GM21447 (cell line): ENCODE measurements at regions not wholly inside any gene's neighbourhood (a gene's known extent, or its start where the extent isn't known, plus 50 kb on each side); places are given as distances from the start of the nearest gene placed in this dataset.
A peak's percentile ranks its signal among the peaks of the same experiment; 100 is the strongest.

Experiments
- ATAC-seq: cut with Tn5 transposase; IDR thresholded peaks from one replicate; pipeline ENCODE4 v1.9.1; 2021; ENCODE audit not compliant: unreplicated experiment

GRCh38 chr2:157125685-157126084, 131.8 kb upstream of the GALNT5 start:
- ATAC-seq, result no peak

- ATAC-seq, result no peak
These were observed 130.1 kb upstream of the GALNT5 start for GRCh38 chr2:157127249-157128012.

- ATAC-seq, result no peak
These were observed 113.6 kb upstream of the GALNT5 start for GRCh38 chr2:157143901-157144300.

GRCh38 chr2:157149270-157149669, 108.2 kb upstream of the GALNT5 start:
- no peak for ATAC-seq

- peak; percentile 87 for ATAC-seq
These were observed 106.8 kb upstream of the GALNT5 start for GRCh38 chr2:157150747-157151146.

GRCh38 chr2:157152362-157152761, 105.1 kb upstream of the GALNT5 start:
- ATAC-seq, result no peak

GRCh38 chr2:157155992-157156391, 101.5 kb upstream of the GALNT5 start:
- no peak for ATAC-seq

- no peak for ATAC-seq
These were observed 99.4 kb upstream of the GALNT5 start for GRCh38 chr2:157158111-157158510.

- no peak for ATAC-seq
These were observed 98.1 kb upstream of the GALNT5 start for GRCh38 chr2:157159221-157159934.

GRCh38 chr2:157160111-157160510, 97.4 kb upstream of the GALNT5 start:
- ATAC-seq, result no peak

GRCh38 chr2:157164370-157164769, 93.1 kb upstream of the GALNT5 start:
- ATAC-seq, result no peak

GRCh38 chr2:157164891-157165290, 92.6 kb upstream of the GALNT5 start:
- no peak for ATAC-seq

- ATAC-seq, result no peak
These were observed 89.0 kb upstream of the GALNT5 start for GRCh38 chr2:157168501-157168900.

GRCh38 chr2:157169889-157170288, 87.6 kb upstream of the GALNT5 start:
- ATAC-seq, result no peak

GRCh38 chr2:157170299-157170698, 87.2 kb upstream of the GALNT5 start:
- no peak for ATAC-seq

- no peak for ATAC-seq
These were observed 85.3 kb upstream of the GALNT5 start for GRCh38 chr2:157172239-157172638.

GRCh38 chr2:157172866-157173578, 84.5 kb upstream of the GALNT5 start:
- ATAC-seq, result no peak

GRCh38 chr2:157173740-157174184, 83.7 kb upstream of the GALNT5 start:
- no peak for ATAC-seq

GRCh38 chr2:157174321-157174720, 83.2 kb upstream of the GALNT5 start:
- no peak for ATAC-seq

GRCh38 chr2:157176602-157177001, 80.9 kb upstream of the GALNT5 start:
- ATAC-seq, result no peak

GRCh38 chr2:157178874-157179273, 78.6 kb upstream of the GALNT5 start:
- no peak for ATAC-seq
